ENCODE measurements at regions not wholly inside any gene's neighbourhood (a gene's known extent, or its start where the extent isn't known, plus 50 kb on each side); places are given as distances from the start of the nearest gene placed in this dataset.

GRCh38 chr11:109133159-109133558, 288.8 kb upstream of the C11orf87 start:
- no peak for DNase-seq (ENCODE audit: low read depth)
- no peak overlapping the region for H3K4me3 ChIP-seq (ENCODE audit: low read depth, low read length)
- TF ChIP-seq CTCF (IDR thresholded peaks at IDR 0.05; ENCODE audit: control insufficient read depth, extremely low read depth, insufficient read depth) = no peak

- H3K4me3 ChIP-seq (ENCODE audit: low read depth, low read length) = no peak overlapping the region
- no peak for TF ChIP-seq CTCF (IDR thresholded peaks at IDR 0.05; ENCODE audit: control insufficient read depth, extremely low read depth, insufficient read depth)
- DNase-seq (ENCODE audit: low read depth) = no peak
These were observed 286.4 kb upstream of the C11orf87 start for GRCh38 chr11:109135627-109136026.

GRCh38 chr11:109138196-109138595, 283.8 kb upstream of the C11orf87 start:
- no peak overlapping the region for H3K4me3 ChIP-seq (ENCODE audit: low read depth, low read length)
- TF ChIP-seq CTCF (IDR thresholded peaks at IDR 0.05; ENCODE audit: control insufficient read depth, extremely low read depth, insufficient read depth) = no peak
- no peak for DNase-seq (ENCODE audit: low read depth)

- DNase-seq (ENCODE audit: low read depth) = no peak
- no peak for TF ChIP-seq CTCF (IDR thresholded peaks at IDR 0.05; ENCODE audit: control insufficient read depth, extremely low read depth, insufficient read depth)
These were observed 281.6 kb upstream of the C11orf87 start for GRCh38 chr11:109140426-109140825.

GRCh38 chr11:109140857-109141515, 281.0 kb upstream of the C11orf87 start:
- no peak for TF ChIP-seq CTCF (IDR thresholded peaks at IDR 0.05; ENCODE audit: control insufficient read depth, extremely low read depth, insufficient read depth)
- DNase-seq (ENCODE audit: low read depth) = no peak

More at GRCh38 chr11:109140426-109140825, 281.6 kb upstream of the C11orf87 start:
- no peak overlapping the region for H3K4me3 ChIP-seq (ENCODE audit: low read depth, low read length)

GRCh38 chr11:109145287-109145686, 276.7 kb upstream of the C11orf87 start:
- DNase-seq (ENCODE audit: low read depth) = no peak
- no peak overlapping the region for H3K4me3 ChIP-seq (ENCODE audit: low read depth, low read length)
- TF ChIP-seq CTCF (IDR thresholded peaks at IDR 0.05; ENCODE audit: control insufficient read depth, extremely low read depth, insufficient read depth) = no peak

More at GRCh38 chr11:109140857-109141515, 281.0 kb upstream of the C11orf87 start:
- no peak overlapping the region for H3K4me3 ChIP-seq (ENCODE audit: low read depth, low read length)

GRCh38 chr11:109147726-109148125, 274.3 kb upstream of the C11orf87 start:
- no peak for TF ChIP-seq CTCF (IDR thresholded peaks at IDR 0.05; ENCODE audit: control insufficient read depth, extremely low read depth, insufficient read depth)
- DNase-seq (ENCODE audit: low read depth) = no peak
- no peak overlapping the region for H3K4me3 ChIP-seq (ENCODE audit: low read depth, low read length)
